Activated gamma-delta T cell treated with Interleukin-2 at 50 U/mL for 16 hours (primary cell): ENCODE measurements at regions not wholly inside any gene's neighbourhood (a gene's known extent, or its start where the extent isn't known, plus 50 kb on each side); places are given as distances from the start of the nearest gene placed in this dataset.

Experiments used
- DNase-seq: peaks from one replicate; pipeline ENCODE4 v3.0.0-alpha.2; 2020

DNA sequence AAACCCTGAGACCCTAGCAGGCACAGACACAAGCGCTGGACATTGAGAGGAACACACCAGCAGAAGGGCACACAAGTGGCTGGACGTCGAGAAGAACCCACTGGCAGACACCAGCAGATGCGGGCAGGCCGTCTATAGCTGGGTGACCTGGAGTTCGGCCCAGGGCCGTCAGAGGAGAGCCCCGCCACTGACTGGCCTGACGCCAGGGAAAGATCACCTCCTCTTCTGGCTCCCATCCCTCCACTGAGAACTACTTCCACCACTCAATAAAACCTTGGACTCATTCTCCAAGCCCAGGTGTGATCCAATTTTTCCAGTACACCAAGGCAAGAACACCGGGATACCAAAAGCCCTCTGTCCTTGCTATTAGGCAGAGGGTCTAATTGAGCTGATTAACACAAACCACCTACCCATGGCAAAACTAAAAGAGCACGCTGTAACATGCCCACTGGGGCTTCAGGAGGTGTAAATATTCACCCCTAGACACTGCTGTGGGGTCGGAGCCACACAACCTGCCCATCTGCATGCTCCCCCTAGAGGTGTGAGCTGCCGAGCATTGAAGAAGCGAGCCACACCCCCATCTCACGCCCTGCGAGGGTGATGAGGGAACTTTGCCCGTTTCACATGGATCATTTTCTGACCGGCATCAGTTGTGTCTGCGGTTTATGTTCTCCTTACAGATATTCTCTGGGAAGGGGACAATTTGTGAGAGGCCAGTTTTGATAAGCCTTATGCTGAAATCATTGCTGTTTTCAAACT is 104.8 kb downstream of the HLX start:
- DNase-seq = no peak

DNA sequence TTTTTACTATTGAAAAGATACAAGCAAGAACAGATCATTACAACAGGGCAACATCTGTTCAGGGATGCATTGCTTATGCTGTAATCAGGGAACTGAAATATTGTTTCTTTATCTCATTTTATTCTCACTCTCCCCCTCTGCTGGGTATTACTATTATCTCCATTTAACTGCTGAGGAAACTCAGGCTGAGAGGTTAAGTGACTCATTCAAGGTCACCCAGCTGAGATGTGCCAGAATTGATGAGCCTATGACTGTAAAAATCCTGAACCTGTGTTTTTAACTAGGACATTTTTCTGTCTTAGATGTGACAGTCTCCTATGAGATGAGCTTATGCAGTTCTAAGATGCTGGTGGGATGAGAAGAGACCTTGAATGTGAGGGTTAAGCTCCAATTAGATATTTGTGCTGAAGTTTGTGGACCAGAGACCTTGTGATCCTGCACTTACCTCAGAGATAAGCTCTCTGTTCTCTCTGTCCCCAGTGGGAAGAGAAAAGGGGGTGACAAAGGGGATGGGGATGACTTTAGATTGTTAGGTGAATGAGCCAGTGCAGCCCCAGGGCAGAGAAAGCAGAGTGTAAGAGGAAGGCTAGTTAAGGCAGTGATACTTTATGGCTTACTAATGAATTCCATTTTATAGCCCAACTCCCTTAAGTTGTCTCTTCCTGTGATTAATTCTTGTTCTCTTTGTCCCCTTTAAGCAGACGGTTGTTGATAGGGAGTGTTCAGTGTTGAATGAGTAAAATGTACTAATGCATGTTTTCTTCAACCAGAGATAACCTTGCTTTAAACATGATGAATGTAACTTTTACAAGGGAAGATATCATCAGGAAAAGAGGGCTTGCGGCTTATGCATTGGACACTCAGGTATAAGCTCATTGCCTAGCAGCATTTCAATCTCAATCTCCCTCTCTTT is 111.4 kb downstream of the HLX start:
- DNase-seq = no peak

DNA sequence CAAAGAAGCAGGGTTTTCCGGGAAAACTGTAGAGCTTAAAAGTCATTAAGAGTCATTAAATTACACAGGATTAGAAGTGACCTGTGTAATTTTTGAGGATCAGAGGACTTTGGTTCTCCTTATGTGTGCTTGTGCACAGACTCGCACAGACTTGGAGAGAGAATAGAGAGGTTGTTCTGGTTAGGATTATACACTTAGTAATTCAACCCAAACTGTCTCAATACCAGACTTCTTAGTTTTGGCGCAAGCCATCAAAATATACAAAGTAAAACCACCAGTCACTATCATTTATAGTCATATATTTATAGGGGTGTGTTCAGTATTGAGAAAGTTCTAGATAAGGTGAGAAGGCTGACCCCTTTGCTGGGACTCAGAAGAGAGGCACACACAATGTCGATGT is 112.3 kb downstream of the HLX start:
- DNase-seq = no peak

DNA sequence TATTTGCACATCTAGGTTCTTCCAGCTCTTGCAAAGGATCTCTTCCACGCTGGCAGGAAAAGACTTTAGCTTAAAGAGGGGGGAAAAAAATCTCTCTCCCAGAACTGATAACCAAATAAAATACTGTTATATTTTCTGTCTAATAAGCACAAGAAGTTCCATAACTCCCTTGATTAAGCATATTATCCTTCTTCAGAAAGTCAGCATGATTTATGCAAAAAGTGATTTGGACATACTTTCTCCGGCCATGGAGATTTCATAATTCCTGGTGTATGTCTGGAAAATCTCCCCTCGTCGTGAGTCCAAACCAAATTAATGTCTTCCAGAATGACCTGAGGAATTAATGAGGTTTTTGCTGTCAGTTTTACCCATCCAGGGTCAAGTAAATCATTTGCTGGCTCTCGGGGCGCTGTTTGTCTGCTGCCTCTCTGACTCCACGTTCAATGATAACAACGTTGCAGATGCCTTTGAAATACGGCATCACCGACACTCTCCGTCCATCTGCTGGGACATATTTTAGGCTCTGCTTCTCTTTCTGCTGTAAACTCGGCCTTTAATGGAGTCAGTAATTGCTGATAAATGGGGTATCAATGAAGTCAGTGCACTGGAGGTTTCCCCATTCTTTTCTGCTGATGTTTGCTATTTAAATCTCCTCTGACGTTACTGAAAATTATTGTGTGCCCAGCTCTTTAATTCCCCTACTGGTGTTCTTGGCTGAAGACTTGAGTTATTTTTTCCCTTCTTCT is 112.9 kb downstream of the HLX start:
- DNase-seq = no peak

DNA sequence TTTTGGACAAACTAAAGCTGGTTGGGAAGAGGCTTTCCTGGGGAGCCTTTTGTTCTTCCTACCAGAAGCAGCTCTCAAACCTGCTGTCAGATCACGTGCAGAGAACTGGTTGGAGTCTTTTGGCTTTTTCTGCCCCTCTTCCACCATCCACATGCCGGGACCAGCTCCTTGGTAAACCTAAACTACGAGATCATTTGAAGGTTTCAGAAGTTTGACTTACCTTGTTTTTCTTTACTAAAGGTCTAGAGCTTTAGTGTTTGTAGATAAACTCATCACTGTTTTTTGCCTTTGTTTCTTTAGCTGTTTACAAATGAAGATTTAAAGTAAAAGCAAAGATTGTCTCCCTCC is 113.4 kb downstream of the HLX start:
- no peak for DNase-seq

DNA sequence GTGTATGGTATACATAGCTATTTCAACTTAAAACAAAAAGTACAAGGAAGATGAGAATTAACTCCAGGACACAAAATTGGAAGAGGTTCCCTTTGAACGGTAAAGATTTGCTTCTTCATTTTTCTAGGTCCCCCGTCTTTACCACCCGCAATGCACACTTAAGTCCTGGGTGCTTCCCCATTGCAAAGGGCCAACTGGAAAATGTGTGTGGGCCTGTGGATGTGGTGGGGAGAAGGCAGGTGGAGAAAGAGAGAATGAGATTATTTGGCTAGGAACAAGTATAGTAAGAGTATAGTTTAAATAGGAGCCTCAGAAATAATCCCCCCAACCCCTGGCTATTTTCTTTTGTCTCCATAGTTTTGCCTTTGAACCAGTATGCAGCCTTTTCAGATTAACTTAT is 115.4 kb downstream of the HLX start:
- no peak for DNase-seq

DNA sequence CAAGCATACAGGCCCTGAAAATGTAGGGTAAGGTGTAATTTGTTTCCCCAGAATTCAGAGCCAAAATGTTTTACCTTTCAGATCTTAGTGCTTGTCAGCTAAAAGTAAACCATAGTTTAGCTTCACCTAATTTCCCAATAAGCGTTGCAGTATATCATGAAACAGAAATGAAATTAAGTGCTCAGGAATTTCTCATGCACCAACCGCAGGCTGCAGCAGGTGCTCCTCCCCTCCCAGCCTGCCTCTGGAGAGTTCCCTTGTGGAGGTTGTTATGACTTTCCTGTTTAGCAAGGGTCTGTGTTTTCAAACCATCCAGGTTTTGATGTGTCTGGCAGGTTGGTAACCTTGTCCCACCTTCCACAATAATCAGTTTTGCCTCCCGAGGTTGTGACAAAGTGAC is 118.5 kb downstream of the HLX start:
- DNase-seq = no peak

DNA sequence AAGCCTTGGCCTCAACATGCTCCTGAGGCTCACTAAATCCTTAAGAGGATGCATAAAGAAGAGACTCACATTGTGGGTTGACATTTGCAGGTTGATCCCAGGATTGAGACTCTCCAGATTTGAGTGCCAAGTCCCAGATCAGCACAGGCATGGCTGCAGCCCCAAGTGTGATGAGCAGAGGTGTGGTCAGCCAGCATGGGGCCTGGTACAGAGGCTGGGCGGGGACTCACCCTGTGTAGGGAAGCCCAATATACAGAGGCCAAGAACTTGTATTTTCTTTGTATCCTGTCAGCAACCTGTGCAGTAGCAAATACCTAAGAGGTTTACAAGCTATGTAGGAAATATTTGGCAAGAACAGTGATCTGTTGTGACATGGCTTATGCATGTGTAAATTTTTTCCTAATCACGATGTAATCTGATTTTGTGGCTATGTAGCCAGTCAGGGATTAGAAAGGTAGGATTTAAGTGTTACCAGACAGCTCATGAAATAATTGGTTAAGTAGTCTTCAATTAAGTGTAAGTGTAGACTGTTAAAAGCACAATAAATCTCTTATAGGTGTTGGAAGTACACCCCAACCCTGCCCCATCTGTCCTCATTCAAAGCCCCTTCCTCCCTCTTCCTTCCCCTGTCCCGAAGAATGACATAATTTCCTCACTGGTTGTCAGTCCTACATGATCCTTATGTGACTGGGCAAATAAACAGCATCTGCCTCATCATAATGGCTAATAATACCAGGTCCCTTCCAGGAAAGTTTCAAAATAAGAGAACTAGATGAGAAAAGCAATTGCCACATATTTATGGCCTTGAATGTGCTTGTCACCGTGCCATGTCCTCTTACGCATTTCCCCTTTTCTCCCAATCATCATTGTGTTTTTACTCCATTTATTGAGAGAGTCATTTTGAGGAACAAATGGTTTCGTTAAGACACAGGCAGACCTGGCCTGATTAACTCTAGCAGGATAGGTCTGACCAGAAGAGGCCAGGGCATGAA is 120.9 kb downstream of the HLX start:
- no peak for DNase-seq

DNA sequence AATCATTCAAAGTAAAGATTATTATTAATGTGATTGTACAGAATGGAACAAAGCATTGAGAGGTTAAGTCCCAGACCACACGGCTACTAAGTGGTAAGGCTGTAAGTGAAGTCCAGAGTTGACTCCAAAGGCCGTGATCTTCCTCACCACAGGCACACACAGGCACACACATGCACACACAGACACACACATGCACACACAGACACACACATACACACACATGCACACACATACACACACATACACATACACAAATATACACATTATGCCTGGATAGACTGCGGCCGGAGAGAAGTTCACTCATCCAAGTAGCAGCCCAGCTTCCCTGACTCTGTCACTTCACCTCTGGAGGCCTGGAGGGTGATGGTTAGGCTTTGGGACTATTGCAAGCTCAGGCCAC is 121.9 kb downstream of the HLX start:
- no peak for DNase-seq

DNA sequence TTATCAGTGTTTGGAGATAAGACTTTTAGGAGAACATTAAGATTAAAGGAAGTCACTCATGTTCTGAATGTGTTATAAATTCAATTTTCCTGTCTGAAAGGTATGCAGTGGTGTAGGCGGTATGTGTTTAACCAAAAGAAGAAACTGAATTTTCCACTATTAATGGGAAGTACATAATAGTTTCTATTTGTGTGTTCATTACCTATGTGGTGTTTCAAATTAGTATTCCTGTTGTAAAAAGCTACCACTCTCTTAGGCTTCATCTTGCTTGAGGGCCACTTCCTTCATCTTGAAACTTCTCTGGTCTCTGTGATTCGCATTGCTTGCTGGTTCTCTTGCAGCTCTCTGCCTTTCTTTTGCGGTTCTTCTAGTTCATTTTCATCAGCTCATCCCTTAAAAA is 123.4 kb downstream of the HLX start:
- no peak for DNase-seq

DNA sequence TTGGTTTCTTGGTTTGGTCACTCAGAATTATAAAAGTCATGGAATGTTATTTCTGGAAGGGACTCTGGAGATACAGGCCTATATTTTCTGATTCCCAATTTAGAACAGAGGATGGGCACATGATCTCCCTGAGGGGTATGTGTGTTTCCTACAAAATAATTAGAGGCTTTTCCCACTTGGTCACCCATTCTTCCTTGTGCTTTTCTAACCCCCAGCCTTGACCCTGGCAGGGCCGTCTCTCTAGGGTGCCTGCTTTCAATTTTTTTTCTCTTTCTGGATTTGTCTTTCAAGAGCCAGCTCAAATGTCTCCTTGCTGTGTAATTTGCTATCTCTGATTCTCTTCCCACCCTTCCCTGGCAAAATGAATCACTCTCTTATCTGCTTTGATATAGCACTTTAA is 131.9 kb downstream of the HLX start:
- no peak for DNase-seq

DNA sequence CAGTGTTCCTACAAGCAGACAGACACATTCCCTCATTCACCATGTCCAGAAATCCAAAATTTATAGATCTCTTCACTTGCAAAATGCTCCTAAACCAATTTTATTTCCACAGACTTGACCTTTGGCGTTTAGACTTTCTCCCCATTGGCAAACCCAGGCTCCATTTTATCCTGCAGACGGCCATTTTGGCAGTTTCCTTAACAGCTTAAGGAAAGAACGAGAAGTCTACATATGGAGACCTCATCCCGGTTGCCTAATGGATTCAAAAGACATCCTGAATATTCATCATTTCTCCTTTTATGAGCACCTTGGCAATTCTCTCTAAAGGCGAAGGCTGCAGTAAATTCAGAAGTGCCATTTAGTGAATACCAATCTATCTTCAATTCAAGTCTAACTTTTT is 132.9 kb downstream of the HLX start:
- DNase-seq = no peak

DNA sequence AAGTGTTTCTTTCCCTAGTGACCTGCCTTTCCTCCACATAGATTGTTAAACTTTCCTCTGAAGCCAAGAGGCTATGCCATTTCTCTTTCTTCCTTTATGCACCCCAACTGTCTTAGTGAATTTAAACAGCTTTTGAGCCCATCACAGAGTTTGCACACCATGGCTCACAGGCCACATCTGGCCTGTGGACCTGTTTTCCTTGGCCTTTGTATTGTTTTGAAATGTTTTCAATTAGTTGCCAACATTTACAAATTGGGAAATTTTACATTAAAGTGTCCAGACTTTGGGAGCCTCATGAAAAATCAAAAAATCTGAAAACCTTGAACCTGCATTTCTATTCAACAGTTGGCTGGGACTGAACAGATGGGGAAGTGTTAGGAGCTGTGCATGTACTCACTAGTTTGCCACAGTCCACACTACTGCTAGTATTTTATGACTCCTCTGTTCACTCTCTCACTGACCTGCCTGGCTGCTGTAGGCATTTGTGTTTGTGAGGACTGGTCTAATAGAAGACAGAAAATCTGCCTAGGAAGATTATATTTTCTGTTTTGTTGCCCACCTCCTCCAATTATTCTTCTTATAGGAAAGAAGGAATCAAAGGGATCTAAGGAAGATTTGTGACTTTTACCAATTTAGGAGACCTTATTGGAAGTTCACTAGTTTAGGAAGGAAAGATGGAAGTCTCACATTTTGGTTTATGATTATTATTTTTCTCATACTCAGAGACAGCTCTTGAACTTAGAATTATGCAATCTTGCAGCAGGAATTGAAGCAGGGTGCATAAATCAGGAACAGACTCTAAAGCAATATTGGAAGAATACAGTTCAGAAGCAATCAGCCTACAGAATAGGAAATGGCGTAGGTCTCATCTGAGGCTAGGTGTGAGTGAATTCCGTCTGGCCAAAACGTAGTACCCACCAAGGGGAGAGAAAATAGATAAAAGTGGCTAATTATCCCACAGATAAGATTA is 134.7 kb downstream of the HLX start:
- DNase-seq = no peak

DNA sequence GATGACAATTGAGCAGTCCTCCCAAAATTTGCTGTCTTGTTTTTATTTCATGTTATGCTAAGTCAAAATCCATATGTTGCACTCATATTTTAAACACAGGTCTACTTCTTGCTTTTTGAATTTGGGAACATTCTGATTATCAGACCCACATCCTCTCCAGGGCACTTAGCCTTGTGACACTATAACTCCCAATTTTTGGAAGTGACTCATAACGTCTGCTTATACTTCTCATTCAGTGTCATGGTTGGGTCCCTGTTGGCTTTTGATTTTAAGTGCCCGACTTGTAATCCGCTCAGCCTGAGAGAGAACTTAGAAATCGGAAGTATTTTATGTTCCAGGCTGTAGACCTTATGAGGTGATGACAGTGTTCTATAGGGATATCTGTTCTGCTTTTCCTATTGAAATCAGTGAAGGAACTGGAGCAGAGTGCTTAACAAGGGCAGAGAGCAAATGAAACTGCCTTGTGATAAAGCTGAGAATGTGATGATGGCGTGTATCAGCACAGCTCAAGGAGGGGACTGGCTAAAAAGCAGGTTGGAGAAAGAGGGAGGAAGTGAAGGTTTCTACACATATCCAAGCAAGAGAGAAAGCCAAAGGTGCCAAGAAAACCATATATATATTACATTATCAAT is 136.0 kb downstream of the HLX start:
- DNase-seq = no peak

DNA sequence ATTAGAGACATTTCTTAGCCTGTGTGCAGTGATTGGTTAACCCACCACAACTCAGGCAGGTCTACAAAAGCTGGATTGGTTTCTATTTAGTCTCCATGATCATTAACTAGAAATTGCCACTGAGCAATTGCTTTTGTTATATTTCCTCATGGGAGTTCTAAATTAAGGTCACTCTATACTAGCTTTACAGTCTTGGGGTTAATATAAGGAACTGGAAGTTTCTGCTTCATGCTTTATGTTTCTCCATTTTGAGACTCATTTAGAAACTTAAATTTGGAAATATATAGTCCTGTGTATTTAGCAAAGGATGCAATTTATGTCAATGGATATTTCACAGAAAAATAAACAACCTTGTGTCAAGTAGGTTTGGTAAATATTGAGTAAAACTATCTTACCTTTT is 137.5 kb downstream of the HLX start:
- DNase-seq = no peak

DNA sequence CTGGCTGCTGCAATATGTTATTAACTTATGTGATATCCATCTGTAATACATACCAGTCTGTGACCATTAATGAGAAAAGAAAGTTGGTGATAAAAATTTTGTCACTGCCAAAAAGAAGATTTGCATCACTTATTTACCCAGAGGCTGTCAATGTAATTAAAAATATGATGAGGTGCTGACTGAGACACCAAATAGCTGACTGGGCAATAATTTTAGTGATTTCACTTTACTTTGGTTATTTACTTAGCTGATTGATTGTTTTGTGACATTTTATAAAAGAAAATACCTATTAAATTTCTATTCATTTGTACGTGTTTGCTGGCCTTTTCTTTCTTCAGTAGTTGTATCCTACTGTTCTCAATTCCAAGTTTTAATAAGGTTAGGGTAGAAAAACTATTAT is 139.2 kb downstream of the HLX start:
- no peak for DNase-seq

DNA sequence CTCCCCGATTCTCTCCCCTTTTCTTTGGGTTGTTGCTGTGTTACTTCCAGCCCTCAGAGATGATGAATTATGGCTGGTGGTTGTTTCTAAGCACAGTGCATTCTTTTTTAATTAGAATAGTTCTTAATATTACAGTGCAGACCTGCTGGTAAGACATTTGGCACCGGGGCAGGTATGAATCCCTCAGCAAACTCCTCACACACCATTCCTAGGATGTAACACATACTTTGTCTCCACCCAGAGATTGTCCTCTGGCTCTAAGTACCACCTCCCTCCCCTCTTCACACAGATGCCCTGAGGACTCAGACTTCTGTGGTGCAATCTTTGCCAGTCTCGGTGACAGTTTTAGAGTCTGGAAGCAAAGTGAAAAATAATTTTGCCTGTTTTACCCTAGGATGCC is 143.1 kb downstream of the HLX start:
- no peak for DNase-seq

DNA sequence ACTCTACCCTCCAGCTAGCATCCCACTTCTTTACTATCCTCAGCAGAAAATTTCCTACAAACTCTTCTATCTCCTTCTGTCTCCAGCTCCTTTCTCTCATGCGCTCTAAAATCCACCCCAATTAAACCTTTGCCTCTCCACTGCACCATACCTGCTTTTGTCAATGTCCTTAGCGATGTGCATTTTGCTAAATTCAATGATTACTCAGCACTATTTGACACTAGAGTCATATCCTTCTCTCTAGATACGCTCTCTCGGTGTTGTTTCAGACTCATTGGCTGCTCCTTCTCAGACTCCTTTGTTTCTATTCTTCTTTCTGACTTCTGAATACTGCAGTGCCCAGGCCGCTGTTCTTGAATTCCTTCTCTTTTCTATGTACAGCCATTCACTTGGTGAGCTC is 144.2 kb downstream of the HLX start:
- DNase-seq = no peak

DNA sequence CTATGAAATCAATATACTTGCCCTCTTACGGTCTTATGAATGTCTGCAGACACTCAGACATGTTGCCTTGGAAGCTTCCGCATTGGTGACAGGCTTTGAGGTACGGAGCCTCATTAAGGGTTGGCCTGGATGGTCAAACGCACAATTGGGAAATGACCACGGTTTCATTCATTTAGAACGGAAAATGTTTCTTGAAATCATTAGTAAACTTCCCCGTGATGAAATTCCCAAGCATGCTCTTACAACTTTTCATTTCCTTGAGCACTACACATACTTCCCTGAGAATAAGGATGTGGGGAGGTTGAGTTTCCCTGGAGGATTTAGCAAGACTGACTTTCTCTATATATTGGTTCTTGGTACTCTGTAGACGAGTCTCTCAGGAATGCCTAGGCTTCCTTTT is 146.3 kb downstream of the HLX start:
- DNase-seq = no peak

DNA sequence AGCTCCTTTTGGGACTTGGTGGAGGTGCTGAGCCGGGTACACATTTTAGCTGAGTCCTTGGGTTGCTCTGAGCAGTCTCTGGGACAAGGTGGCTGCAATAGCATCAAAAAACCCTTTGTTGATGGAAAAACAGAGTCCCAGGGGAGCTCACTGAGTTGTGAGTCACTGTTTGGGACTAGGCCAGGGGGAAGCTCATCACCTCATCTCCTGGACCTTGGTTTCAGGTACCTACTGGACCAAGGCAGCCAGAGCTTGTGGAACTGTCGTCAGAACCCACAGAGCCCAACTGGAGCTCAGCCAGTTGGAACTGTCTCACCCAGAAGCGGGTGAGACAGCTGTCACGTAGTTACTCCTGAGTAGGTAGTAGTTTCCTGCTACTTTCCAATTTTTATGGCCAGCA is 146.7 kb downstream of the HLX start:
- DNase-seq = no peak
